ENCODE measurements at regions not wholly inside any gene's neighbourhood (a gene's known extent, or its start where the extent isn't known, plus 50 kb on each side); places are given as distances from the start of the nearest gene placed in this dataset.
"Not testable (repeated sequence)": the region's sequence is repeated elsewhere in the genome, so short reads cannot be mapped to it uniquely, and the experiment has no call there.

DNA sequence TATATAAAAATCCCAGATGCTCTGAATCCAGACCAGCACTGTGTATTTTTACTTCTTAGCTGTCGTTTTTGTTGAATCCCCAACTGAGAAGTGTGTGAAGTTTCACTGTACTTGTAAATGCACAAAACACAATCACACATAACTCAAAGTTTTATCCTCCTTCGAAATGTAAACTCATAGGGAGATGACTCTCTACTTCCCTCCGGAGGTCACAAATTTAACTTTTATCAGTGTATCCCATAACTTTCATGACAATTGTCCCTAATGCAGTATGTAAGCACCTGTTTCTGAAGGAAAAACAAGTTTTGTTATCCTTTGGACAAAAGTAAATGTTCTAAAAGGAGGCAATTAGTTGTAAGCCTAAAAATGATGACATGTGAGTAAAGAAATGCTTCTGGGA, 665.0 kb upstream of the SLITRK6 start:
- no peak for TF ChIP-seq POLR2A (IDR thresholded peaks at IDR 0.05)
- no peak for TF ChIP-seq POLR2AphosphoS5 (IDR thresholded peaks at IDR 0.05)
- TF ChIP-seq EP300 (IDR thresholded peaks at IDR 0.05), result no peak
- TF ChIP-seq, protein P1, sequence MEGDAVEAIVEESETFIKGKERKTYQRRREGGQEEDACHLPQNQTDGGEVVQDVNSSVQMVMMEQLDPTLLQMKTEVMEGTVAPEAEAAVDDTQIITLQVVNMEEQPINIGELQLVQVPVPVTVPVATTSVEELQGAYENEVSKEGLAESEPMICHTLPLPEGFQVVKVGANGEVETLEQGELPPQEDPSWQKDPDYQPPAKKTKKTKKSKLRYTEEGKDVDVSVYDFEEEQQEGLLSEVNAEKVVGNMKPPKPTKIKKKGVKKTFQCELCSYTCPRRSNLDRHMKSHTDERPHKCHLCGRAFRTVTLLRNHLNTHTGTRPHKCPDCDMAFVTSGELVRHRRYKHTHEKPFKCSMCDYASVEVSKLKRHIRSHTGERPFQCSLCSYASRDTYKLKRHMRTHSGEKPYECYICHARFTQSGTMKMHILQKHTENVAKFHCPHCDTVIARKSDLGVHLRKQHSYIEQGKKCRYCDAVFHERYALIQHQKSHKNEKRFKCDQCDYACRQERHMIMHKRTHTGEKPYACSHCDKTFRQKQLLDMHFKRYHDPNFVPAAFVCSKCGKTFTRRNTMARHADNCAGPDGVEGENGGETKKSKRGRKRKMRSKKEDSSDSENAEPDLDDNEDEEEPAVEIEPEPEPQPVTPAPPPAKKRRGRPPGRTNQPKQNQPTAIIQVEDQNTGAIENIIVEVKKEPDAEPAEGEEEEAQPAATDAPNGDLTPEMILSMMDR (IDR thresholded peaks at IDR 0.05), result no peak
- intact Hi-C loops (cut with DNase I; ENCODE audit: low total_unique reads), result no loop called here
- no peaks in the 10 kb centered on the region for H3K27me3 ChIP-seq
- H3K9me3 ChIP-seq, result no peaks in the 10 kb centered on the region
- no peak for DNase-seq
- no peaks in the 10 kb centered on the region for H3K36me3 ChIP-seq
- no peak overlapping the region for H3K4me3 ChIP-seq
- WGBS, 5 donors, result 53 to 63% (median 55%) methylated on average over 3 of the region's 3 CpGs
- H3K4me1 ChIP-seq, result no peaks in the 10 kb centered on the region
- no peak overlapping the region for H3K27ac ChIP-seq

DNA sequence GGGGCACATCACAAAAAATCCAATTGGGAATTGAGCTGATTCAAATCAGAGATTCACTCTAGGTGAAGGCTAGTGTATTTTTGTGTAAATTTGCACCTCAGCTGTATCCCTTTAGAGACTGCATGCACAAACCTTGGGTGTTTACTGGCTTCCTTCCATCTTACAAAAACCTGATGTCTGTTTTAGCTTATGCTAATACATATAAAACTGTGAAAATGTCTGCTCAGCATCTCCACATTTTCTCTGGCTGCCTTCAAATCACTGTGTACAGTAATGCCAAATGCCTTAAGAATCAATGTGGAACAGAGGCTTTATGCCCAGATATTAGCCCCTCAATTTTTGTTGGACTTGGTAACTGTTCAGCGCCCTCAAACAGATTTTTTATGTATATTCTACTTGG, 675.8 kb upstream of the SLITRK6 start:
- peaks cover 0 to 20% (median 7%) of the 10 kb centered on the region in 4 donors for H3K9me3 ChIP-seq
- H3K36me3 ChIP-seq, result no peaks in the 10 kb centered on the region
- intact Hi-C loops (cut with DNase I; ENCODE audit: low total_unique reads), result no loop called here
- no peak overlapping the region for H3K4me3 ChIP-seq
- H3K4me1 ChIP-seq, result no peaks in the 10 kb centered on the region
- no peaks in the 10 kb centered on the region for H3K27me3 ChIP-seq
- no peak for TF ChIP-seq POLR2AphosphoS5 (IDR thresholded peaks at IDR 0.05)
- TF ChIP-seq EP300 (IDR thresholded peaks at IDR 0.05), result no peak
- WGBS, 5 donors, result 76 to 89% (median 87%) methylated on average over 1 of the region's 1 CpG
- DNase-seq, result no peak
- H3K27ac ChIP-seq, result no peak overlapping the region

- WGBS, 5 donors, result 74 to 86% (median 76%) methylated on average over 5 of the region's 5 CpGs
- TF ChIP-seq POLR2AphosphoS5 (IDR thresholded peaks at IDR 0.05) (no peak), POLR2A (IDR thresholded peaks at IDR 0.05) (no peak), EP300 (IDR thresholded peaks at IDR 0.05) (no peak)
- TF ChIP-seq, protein P1 (IDR thresholded peaks at IDR 0.05), result no peak
- H3K4me1 ChIP-seq, result no peaks in the 10 kb centered on the region
- intact Hi-C loops (cut with DNase I; ENCODE audit: low total_unique reads), result no loop called here
- peaks cover 0 to 23% (median 5%) of the 10 kb centered on the region in 4 donors for H3K9me3 ChIP-seq
- H3K4me3 ChIP-seq, result no peak overlapping the region
- no peak overlapping the region for H3K27ac ChIP-seq
- H3K27me3 ChIP-seq, result no peaks in the 10 kb centered on the region
- no peak for DNase-seq
- H3K36me3 ChIP-seq, result no peaks in the 10 kb centered on the region
These were observed 677.4 kb upstream of the SLITRK6 start for GRCh38 chr13:86476656-86477055.

- intact Hi-C loops (cut with DNase I; ENCODE audit: low total_unique reads), result no loop called here
- WGBS, 5 donors, result 46 to 60% (median 51%) methylated on average over 3 of the region's 3 CpGs
- Histone ChIP-seq H3K4me3 (no peak overlapping the region), H3K4me1 (no peaks in the 10 kb centered on the region), H3K27ac (no peak overlapping the region), H3K27me3 (no peaks in the 10 kb centered on the region), H3K9me3 (no peaks in the 10 kb centered on the region), H3K36me3 (no peaks in the 10 kb centered on the region)
- no peak for DNase-seq
- TF ChIP-seq POLR2A (IDR thresholded peaks at IDR 0.05) (no peak), EP300 (IDR thresholded peaks at IDR 0.05) (no peak), POLR2AphosphoS5 (IDR thresholded peaks at IDR 0.05) (no peak)
- TF ChIP-seq, protein P1 (IDR thresholded peaks at IDR 0.05), result no peak
These were observed 687.4 kb upstream of the SLITRK6 start for GRCh38 chr13:86486582-86486981.

- no peaks in the 10 kb centered on the region for H3K4me1 ChIP-seq
- no peaks in the 10 kb centered on the region for H3K9me3 ChIP-seq
- no peak overlapping the region for H3K27ac ChIP-seq
- no peak overlapping the region for H3K4me3 ChIP-seq
- DNase-seq, result no peak
- TF ChIP-seq POLR2AphosphoS5 (IDR thresholded peaks at IDR 0.05), result no peak
- no peak for TF ChIP-seq EP300 (IDR thresholded peaks at IDR 0.05)
- TF ChIP-seq, protein P1 (IDR thresholded peaks at IDR 0.05), result no peak
- no peak for TF ChIP-seq POLR2A (IDR thresholded peaks at IDR 0.05)
- intact Hi-C loops (cut with DNase I; ENCODE audit: low total_unique reads), result no loop called here
- H3K36me3 ChIP-seq, result no peaks in the 10 kb centered on the region
- 86 to 100% (median 91%) methylated on average over 1 of the region's 1 CpG for WGBS, 5 donors
- no peaks in the 10 kb centered on the region for H3K27me3 ChIP-seq
These were observed 691.9 kb upstream of the SLITRK6 start for GRCh38 chr13:86491121-86491520.

GRCh38 chr13:86501931-86502330, 702.7 kb upstream of the SLITRK6 start:
- H3K36me3 ChIP-seq; intact Hi-C loops (cut with DNase I; ENCODE audit: low total_unique reads); H3K4me3 ChIP-seq; DNase-seq; H3K9me3 ChIP-seq; H3K27me3 ChIP-seq; H3K4me1 ChIP-seq; H3K27ac ChIP-seq: not testable (repeated sequence)
- 83 to 91% (median 87%) methylated on average over 10 of the region's 10 CpGs for WGBS, 5 donors

Measured in stomach (tissue), 8 donors.